Epithelial cell of esophagus (primary cell): ENCODE measurements at regions not wholly inside any gene's neighbourhood (a gene's known extent, or its start where the extent isn't known, plus 50 kb on each side); places are given as distances from the start of the nearest gene placed in this dataset.

Experiments used
- DNase-seq: peaks from one replicate; pipeline ENCODE4 v3.0.0; 2010; ENCODE audit warnings: low read depth
- H3K4me3 ChIP-seq: 2 replicates; pipeline ENCODE4 v1.5.1; 2011; ENCODE audit warnings: mild to moderate bottlenecking, low read length, control low read depth
- CTCF ChIP-seq: IDR thresholded peaks from 2 replicates; pipeline ENCODE4 v1.5.1; 2011; ENCODE audit warnings: low read depth, mild to moderate bottlenecking, low read length, control low read depth, inconsistent platforms; ENCODE audit not compliant: insufficient read depth; ENCODE audit errors: missing control alignments

- no peak for DNase-seq
- no peak for TF ChIP-seq CTCF
- no peak overlapping the region for H3K4me3 ChIP-seq
Observed at GRCh38 chr2:78120275-78120674, 598.1 kb upstream of the LRRTM4 start.

DNA sequence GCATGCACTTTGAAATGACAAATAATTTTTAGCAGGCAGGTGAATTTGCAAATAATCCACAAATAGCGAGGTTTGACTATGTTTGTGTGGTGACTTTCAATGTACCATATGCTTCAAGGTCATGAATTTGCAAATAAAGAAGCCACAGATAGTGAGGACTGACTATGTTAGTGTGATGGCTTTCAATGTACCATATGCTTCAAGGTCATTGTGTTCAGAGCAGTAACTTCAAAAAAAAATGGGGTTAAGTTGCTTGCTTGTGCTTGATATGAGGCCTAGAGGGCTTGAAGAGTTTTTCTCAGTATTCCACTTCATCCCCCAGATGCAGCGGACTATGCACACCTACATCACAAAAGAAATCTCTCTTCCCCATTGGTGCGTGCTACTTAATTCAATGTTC is 602.9 kb upstream of the LRRTM4 start:
- TF ChIP-seq CTCF = no peak
- DNase-seq = no peak

GRCh38 chr2:78127424-78127823 is 605.2 kb upstream of the LRRTM4 start:
- no peak overlapping the region for H3K4me3 ChIP-seq
- TF ChIP-seq CTCF = no peak
- no peak for DNase-seq

More for the DNA sequence above, 602.9 kb upstream of the LRRTM4 start:
- no peak overlapping the region for H3K4me3 ChIP-seq

DNA sequence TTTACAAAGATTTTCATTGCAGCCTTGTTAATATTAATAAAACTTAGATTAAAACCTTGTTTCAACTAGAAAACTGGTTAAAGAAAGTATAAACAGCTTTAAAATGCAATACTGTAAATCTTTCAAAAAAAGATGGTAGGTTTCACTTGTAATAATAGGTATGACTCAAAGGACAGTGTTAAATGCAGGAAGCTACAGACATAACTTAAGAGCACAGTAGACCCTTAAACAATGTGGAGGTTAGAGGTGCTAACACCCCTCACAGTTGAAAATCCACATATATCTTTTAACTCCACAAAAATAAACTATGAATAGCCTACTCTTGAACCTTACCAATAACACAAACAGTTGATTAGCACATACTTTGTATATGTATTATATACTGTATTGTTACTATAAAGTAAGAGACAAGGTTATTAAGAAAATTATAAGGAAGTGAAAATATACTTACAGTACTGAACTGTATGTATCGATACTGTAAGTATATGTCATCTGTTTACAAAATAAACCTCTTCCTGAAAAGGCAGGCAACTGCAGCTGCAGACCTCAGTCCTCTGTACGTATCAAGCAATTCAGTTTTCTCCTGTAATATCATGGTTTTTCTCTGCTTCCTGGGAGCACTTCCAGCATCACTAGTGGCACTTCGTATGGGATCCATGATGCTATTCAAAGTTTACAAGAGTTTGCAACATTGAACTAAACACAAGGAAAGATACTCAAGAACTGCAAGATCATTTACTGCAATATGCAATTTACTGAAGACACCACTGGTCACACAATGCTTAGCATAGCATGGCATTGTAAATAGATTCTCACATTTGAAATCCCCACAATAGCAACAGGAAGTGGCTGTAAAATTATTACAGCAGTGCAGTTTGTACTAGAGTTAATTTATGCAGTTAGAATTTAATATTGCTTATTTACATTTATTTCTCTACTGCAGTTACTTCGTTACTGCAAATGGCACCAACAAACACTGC is 610.5 kb upstream of the LRRTM4 start:
- DNase-seq = no peak
- TF ChIP-seq CTCF = no peak
- no peak overlapping the region for H3K4me3 ChIP-seq

- DNase-seq = no peak
- no peak for TF ChIP-seq CTCF
- H3K4me3 ChIP-seq = no peak overlapping the region
Observed at GRCh38 chr2:78145395-78145996, 623.3 kb upstream of the LRRTM4 start.

DNA sequence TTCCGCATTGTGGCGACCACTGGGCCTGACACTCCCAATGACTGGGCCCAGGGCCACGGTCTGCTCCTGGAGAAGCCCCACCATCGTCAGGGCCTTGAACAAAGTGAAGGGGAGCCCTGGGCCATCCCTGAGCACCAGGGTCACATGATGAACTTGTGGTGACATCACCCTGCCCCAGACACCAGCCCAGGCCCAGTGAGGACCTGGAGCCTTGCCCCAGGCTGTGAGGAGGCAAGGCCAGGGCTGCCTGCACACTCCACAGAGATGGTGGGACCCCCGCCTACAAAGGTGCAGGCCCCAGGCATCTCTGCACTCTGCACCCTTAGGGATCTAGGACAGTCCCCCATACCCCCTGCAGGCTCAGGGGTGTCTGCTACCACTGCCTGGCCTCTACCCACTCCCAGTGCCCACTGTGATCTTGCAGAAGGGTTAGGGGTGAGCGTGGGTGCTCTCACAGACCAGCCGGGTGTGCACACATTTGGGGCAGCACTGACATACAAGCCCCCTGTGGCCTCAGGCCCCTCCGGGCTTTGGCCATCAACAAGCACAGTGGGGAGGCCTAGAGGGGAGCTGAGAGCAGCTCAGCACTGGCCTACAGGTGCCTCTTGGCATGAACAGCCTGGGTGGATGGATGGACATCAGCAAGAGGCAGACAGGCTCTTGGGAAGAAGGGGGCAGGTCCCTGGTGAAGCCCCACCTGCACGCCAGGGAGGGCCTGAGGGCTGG is 624.0 kb upstream of the LRRTM4 start:
- no peak for DNase-seq
- TF ChIP-seq CTCF = no peak

More for the DNA sequence above, 624.0 kb upstream of the LRRTM4 start:
- no peak overlapping the region for H3K4me3 ChIP-seq
